B cell (primary cell): ENCODE measurements at regions not wholly inside any gene's neighbourhood (a gene's known extent, or its start where the extent isn't known, plus 50 kb on each side); places are given as distances from the start of the nearest gene placed in this dataset.

ENCODE experiments used
- ATAC-seq: fragments of 200-7000 bp; cut with Tn5 transposase; one replicate; pipeline ENCODE4 v1.10.0; 2021; ENCODE audit warnings: low read depth, mild to moderate bottlenecking, moderate number of reproducible peaks, moderate library complexity
- CTCF ChIA-PET: fragments of 350-600 bp; sonication (Branson Sonifier 250); formaldehyde crosslinking; loops from one replicate; lab custom pipeline; 2021; ENCODE audit warnings: antibody characterized with exemption, inconsistent platforms; lab: Charles Lee
- POLR2A ChIA-PET: fragments of 350-600 bp; sonication (Branson Sonifier 250); formaldehyde crosslinking; loops from one replicate; lab custom pipeline; 2021; ENCODE audit warnings: antibody characterized with exemption; lab: Charles Lee
- DNase-seq: peaks from one replicate; pipeline ENCODE4 v3.0.0; 2013
- H2AFZ ChIP-seq: 2 replicates; pipeline ENCODE4 v1.6.1; 2012; ENCODE audit warnings: mild to moderate bottlenecking, low read depth, low read length; ENCODE audit not compliant: insufficient read depth, poor library complexity, severe bottlenecking
- H3K27ac ChIP-seq, 2 donors: 1 replicate in 1 of 2; 2 replicates in 1 of 2; pipeline ENCODE4 v1.5.1; 2012 to 2013; ENCODE audit warnings: low read length in 2 of 2, mild to moderate bottlenecking in 2 of 2, moderate library complexity in 1 of 2
- H3K27me3 ChIP-seq, 4 experiments: fragments of 200-600 bp in 1 of 4; sonication (generic) in 1 of 4; replicated peaks in 1 of 4; 1 replicate in 2 of 4; 2 replicates in 2 of 4; pipeline versions ENCODE4 v1.6.1 to v1.7.0; 2013 to 2016; ENCODE audit warnings: low read length in 3 of 4, mild to moderate bottlenecking in 2 of 4, mixed read lengths in 1 of 4, moderate library complexity in 1 of 4; ENCODE audit not compliant: insufficient read depth in 4 of 4, control insufficient read depth in 3 of 4; ENCODE audit errors: control extremely low read depth in 1 of 4
- H3K36me3 ChIP-seq, 2 experiments: replicated peaks in 1 of 2; 1 replicate in 1 of 2; 2 replicates in 1 of 2; pipeline versions ENCODE4 v1.6.1 to v1.7.1; 2013; ENCODE audit warnings: low read length in 1 of 2; ENCODE audit not compliant: insufficient read depth in 2 of 2, control insufficient read depth in 1 of 2; ENCODE audit errors: control extremely low read depth in 1 of 2, extremely low read depth in 1 of 2
- H3K4me1 ChIP-seq, 2 donors: fragments of 200-600 bp in 1 of 2; sonication (generic) in 1 of 2; 1 replicate in 1 of 2; 2 replicates in 1 of 2; pipeline versions ENCODE4 v1.5.1 to v1.6.1; 2013 to 2017; ENCODE audit warnings: low read length in 2 of 2; ENCODE audit not compliant: control insufficient read depth in 2 of 2, insufficient read depth in 2 of 2
- H3K4me2 ChIP-seq: replicated peaks from 2 replicates; pipeline ENCODE3; 2012; ENCODE audit warnings: mild to moderate bottlenecking, low read depth, low read length; ENCODE audit not compliant: poor library complexity, severe bottlenecking
- H3K4me3 ChIP-seq, 5 experiments: fragments of 200-600 bp in 1 of 5; sonication (generic) in 1 of 5; 1 replicate in 3 of 5; 2 replicates in 2 of 5; pipeline versions ENCODE4 v1.5.1 to v1.7.0; 2011 to 2016; ENCODE audit warnings: low read length in 4 of 5, mild to moderate bottlenecking in 4 of 5, low read depth in 2 of 5, control low read depth in 1 of 5, moderate library complexity in 1 of 5; ENCODE audit not compliant: insufficient read depth in 1 of 5; ENCODE audit errors: control extremely low read depth in 1 of 5, extremely low read depth in 1 of 5
- H3K79me2 ChIP-seq: fragments of 200-600 bp; sonication (generic); one replicate; pipeline ENCODE4 v1.6.0; 2016; ENCODE audit warnings: low read length; ENCODE audit not compliant: control insufficient read depth, insufficient read depth
- H3K9ac ChIP-seq: fragments of 200-600 bp; sonication (generic); 2 replicates; pipeline ENCODE4 v1.6.1; 2017; ENCODE audit warnings: mild to moderate bottlenecking, low read length, moderate library complexity
- H3K9me3 ChIP-seq, 3 donors: one replicate each; pipeline versions ENCODE4 v1.6.1 to v1.7.1; 2013; ENCODE audit warnings: low read length in 2 of 3; ENCODE audit not compliant: control insufficient read depth in 2 of 3, insufficient read depth in 1 of 3; ENCODE audit errors: control extremely low read depth in 1 of 3
- H4K20me1 ChIP-seq: 2 replicates; pipeline ENCODE4 v1.6.0; 2012; ENCODE audit warnings: mild to moderate bottlenecking, low read length; ENCODE audit not compliant: insufficient read depth, control insufficient read depth, poor library complexity, severe bottlenecking
- H3K27ac Mint-ChIP-seq: one replicate; pipeline ENCODE4 v1.8.0; 2021; ENCODE audit warnings: mixed read lengths
- H3K27me3 Mint-ChIP-seq: one replicate; pipeline ENCODE4 v1.8.0; 2021; ENCODE audit warnings: mixed read lengths
- H3K4me1 Mint-ChIP-seq: one replicate; pipeline ENCODE4 v1.8.0; 2021; ENCODE audit warnings: mixed read lengths
- H3K4me3 Mint-ChIP-seq: one replicate; pipeline ENCODE4 v1.8.0; 2021; ENCODE audit warnings: mixed read lengths
- H3K9me3 Mint-ChIP-seq: one replicate; pipeline ENCODE4 v1.8.0; 2022; ENCODE audit warnings: mixed read lengths; ENCODE audit not compliant: insufficient read depth
- CTCF ChIP-seq: fragments of 200-600 bp; IDR thresholded peaks from one replicate; pipeline ENCODE4 v1.8.0; 2022; ENCODE audit warnings: antibody characterized with exemption, mild to moderate bottlenecking
- EZH2 ChIP-seq: IDR thresholded peaks from 2 replicates; pipeline ENCODE4 v1.6.1; 2012; ENCODE audit warnings: borderline replicate concordance, low read depth, mild to moderate bottlenecking, moderate library complexity, low read length; ENCODE audit not compliant: insufficient read depth, poor library complexity, severe bottlenecking
- WGBS: methylation state at CpG from one replicate; pipeline ENCODE4 v1.1.5; 2013; ENCODE audit warnings: missing lambda C conversion rate; ENCODE audit not compliant: insufficient coverage; 5-methylcytosine and 5-hydroxymethylcytosine counted together
- intact Hi-C: fragments of 100-400 bp; cut with micrococcal nuclease; formaldehyde crosslinking; loops from one replicate; pipeline ENCODE4 v1.10.0; 2022

GRCh38 chr3:59540241-59540640, 490.4 kb upstream of the CFAP20DC start:
- Mint-ChIP-seq H3K4me3 (no peak overlapping the region), H3K4me1 (peaks cover 3% of the 10 kb centered on the region), H3K27ac (no peak overlapping the region), H3K27me3 (no peaks in the 10 kb centered on the region), H3K9me3 (no peaks in the 10 kb centered on the region)
- intact Hi-C loops = no loop called here
- no peak for TF ChIP-seq EZH2
- TF ChIP-seq CTCF = no peak
- Histone ChIP-seq H3K9ac (no peak overlapping the region), H3K4me3 (no peak overlapping the region), H3K36me3 (no peaks in the 10 kb centered on the region), H3K4me2 (no peak overlapping the region), H3K27me3 (no peaks in the 10 kb centered on the region), H3K9me3 (peaks cover 0 to 1% (median 0%) of the 10 kb centered on the region in 3 donors), H2AFZ (no peak overlapping the region), H3K4me1 (no peaks in the 10 kb centered on the region), H3K79me2 (no peaks in the 10 kb centered on the region), H4K20me1 (no peaks in the 10 kb centered on the region), H3K27ac (no peak overlapping the region)
- POLR2A ChIA-PET = no interaction called here
- DNase-seq (no peak), ATAC-seq (no peak)
- WGBS = no CpG with 5 or more reads among the region's 3 CpGs
- CTCF ChIA-PET = no interaction called here

DNA sequence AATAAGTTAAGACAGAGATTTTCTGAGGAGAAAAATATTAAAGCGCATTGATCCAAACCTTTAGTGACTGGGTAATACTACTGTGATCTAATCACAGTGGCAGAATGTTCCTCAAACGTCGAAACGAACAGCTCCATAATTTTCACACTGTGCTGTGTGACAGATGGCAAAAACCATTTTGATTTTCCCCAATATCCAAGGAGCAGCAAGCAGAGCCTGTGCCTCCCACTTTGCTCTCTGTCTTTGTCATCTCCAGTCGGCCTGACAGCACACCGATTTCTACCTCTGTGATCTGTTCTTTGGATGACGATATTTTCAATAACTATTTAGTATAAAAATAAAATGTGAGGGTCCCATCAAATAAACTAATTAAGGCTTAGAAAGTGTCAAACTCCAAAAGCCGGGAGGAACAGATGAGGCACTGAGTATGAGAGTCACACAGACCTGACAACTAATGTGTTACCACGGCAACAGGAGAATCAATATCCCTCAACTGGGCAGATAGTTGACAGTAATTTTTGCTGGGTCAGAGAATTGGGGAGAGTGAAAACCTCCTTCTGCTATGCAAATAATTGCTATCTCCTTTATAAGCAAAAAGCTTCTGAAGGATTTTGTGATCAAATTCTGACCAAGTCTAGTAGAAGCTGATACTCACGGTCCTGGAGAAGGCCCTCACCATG, 489.1 kb upstream of the CFAP20DC start:
- no peak overlapping the region for H3K4me3 ChIP-seq
- H3K9ac ChIP-seq = no peak overlapping the region
- H4K20me1 ChIP-seq = no peaks in the 10 kb centered on the region
- 97% methylated on average over 4 of the region's 10 CpGs for WGBS
- Mint-ChIP-seq H3K4me3 (no peak overlapping the region), H3K27me3 (no peaks in the 10 kb centered on the region), H3K27ac (no peak overlapping the region), H3K4me1 (peaks cover 3% of the 10 kb centered on the region), H3K9me3 (no peaks in the 10 kb centered on the region)
- ChIA-PET CTCF (no interaction called here), POLR2A (no interaction called here)
- H3K27ac ChIP-seq = no peak overlapping the region
- no peaks in the 10 kb centered on the region for H3K27me3 ChIP-seq
- DNase-seq (no peak), ATAC-seq (no peak)
- TF ChIP-seq EZH2 (no peak), CTCF (no peak)
- no peaks in the 10 kb centered on the region for H3K36me3 ChIP-seq
- no peak overlapping the region for H2AFZ ChIP-seq
- no peaks in the 10 kb centered on the region for H3K79me2 ChIP-seq
- no peaks in the 10 kb centered on the region for H3K9me3 ChIP-seq
- H3K4me2 ChIP-seq = no peak overlapping the region
- intact Hi-C loops = no loop called here
- no peaks in the 10 kb centered on the region for H3K4me1 ChIP-seq
